Midbrain (tissue), 1 donor: ENCODE measurements at regions not wholly inside any gene's neighbourhood (a gene's known extent, or its start where the extent isn't known, plus 50 kb on each side); places are given as distances from the start of the nearest gene placed in this dataset.

Source experiments
- DNase-seq: peaks from one replicate; lab custom pipeline; 2025; lab: John Stamatoyannopoulos, UW

DNA sequence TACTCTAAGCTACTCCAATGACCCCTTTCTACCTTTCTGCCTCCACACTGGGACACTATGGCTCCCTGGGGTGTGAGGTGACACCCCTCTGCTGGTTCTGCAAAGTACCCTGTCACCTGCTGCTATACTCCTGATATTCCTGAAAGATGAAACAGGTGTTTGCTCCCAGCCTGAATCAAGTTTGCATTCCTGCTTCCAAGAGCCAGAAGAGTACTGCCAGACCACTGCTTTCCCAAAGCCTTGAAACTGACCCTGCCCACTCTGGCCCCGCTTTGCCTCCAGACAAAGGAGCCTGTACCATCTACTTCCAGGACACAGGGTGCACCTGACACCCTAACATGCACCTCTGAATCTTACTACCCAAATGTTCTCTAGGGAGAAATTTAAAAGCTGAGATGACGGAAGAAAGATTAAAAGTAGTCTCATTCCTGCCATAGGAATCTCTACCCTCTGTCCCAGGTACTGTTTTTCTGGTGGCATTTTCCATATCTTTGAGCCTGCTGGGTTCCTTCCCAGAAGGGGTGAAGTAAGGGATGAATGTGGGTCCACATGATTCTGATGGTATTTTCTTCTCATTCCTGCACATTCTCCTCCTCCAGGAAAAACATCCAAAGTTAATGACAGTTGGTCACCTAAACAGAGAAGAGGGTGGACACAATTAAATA is 70.3 kb upstream of the DUSP10 start:
- DNase-seq: no peak

DNA sequence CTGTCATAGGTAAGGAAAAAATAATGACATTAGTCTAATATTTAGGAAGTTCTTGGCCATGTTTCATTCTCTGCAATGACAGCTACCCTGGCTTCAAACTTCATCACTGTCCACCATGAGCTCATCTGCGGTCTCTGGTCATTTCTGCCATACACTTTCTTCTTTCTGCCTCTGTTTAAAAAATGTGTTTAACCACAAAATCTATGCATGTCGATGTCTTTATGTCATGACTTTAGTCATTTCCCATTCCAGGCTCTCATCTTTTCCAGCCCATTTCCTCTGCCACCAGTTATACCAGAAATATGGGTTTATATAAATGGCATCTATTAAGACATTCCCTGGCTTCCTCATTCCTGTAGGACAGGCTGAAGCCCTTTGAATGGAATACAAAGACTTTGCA is 68.5 kb upstream of the DUSP10 start:
- DNase-seq: no peak

DNA sequence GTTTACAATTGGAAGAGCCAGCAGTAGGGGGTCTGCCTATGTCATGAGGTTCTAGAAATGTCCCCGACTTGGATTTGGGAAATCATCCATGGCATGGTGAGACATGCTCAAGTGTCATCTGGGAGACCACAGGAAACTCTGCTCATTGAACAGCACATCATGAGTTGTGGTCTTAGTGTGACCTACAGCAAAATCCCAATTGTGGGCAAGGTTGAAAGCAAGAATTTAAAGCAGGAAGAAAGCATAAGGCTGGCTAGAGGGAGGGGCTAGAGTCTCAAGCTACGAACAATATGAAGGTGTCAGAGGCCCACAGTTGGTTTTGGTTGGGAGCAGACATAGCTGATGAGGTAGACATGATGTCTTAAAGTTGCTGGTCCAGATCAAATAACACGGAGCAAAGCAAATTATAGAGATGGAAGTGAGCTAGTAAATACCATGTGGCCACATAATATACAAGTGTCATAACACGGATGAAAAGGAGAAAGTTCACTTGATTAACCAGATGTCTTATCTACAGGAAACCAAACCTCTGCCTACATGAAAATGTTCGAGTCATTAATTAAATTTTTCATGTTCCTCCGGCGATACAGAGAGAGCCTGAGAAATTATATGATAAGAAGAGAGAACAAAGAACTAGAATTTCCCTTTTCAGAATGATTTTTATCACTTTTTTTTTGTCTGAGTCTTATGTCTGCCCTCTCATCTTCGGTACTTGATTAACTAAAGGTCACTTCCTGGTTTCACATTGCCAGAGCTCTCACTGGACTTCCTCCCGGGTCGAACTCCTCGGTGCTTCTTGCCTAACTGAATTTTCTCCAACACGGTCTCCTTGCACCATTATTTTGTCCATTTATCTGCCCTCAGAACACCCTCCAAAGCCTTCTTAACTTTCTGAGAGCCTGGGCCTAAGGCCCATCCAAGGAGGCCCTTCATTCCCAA is 67.5 kb upstream of the DUSP10 start:
- no peak for DNase-seq

DNA sequence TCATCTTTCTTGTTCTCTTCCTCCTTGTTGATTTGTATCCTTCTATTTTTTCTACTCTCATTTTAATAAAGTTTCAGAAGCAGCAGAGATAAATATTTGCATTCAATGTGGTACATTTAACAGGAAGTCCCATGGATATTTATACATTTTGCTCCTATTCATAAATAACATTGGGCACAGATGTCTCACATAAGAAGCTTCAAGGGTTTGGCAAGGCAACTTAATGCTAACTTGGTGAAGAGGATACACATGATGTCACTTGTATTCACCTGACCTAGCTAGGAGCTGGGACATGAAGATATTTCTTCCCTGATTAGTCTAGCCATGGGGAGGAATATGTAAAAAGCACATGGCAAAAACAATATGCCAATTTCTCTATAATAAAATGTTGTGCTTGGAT is 65.1 kb upstream of the DUSP10 start:
- DNase-seq: no peak

DNA sequence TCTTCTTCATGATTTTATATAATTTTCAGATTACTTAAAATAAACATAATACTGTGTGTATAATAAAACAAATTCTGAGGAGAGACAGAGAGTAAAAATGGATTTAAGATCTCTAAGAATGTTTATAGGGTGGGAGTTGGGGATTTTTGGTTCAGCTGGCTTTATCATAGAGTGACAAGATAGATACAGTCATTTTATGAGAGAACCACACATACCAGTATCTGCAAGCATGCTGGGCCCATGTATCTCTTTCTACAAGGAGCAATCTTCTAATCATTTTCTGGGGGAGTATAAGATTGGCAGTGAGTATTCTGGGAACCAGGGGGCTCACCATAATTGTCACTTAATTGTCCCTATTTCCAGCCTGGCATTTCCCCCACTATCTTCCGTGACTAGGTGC is 64.3 kb upstream of the DUSP10 start:
- no peak for DNase-seq

DNA sequence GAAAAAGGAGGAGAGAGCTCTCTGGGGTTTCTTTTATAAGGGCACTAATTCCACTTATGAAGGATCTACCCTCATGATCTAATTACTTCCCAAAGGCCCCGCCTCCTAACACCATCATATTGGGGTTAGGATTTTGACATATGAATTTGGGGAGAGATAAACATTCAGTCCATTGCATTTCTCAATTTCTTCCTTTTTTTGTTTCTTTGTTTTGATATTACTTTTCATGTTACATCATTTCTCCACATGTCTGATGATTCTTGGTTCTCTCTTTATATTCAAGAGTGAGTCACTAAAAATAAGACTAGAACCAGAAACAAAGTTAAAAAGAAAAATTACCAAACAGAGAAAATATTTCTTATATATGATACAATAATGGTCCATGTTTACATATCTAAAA is 63.2 kb upstream of the DUSP10 start:
- DNase-seq: no peak

DNA sequence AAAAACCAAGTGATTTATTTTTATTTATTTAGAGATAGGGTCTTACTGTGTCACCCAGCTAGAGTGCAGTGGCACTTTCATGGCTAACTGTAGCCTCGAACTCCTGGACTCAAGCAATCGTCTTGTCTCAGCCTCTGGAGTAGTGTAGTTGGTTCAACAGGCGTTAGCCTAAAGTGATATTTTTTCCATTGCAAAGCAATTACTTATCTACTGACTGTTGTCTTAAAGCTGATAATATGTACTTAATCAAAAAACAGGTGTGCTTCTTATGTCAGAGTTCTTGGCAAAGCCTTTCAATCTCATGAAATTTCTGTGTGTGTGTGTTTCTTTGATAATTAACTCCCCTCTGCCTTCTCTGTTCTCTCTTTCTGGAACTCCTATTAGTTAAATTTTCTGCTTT is 62.4 kb upstream of the DUSP10 start:
- DNase-seq: no peak

DNA sequence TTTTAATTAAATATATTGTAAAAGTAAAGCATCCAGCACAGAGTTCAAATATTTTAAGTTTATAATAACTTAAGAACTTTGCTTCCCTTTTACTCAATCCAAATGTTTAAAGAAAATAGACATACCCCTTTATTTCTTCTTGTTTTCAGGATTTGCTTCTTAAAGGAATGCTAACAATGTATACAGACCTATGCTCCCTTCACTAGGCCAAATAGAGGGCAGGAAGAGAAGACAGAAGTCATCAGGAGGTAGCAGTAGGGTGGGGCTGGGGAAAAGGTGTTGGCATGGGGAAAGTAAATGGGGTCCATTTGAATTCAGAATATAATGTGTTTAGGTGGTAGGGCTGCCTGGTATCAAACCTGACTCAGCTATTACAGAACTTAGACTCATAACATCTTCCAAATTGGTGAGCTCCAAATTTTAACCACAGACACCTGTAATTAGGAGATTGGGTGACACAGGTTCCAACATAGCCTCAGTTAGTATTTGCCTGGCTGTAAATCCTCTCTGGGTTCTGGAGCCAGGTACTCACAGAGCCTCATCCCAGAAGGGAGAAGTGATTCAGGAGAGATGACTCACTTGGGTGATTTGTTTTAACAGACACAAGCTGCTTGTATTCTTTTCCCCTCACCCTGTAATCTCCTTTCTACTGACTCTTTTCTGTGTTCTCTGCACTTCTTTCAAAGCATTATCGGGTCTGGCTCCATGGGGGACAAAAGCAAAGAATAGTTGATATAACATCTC is 60.1 kb upstream of the DUSP10 start:
- DNase-seq: no peak

DNA sequence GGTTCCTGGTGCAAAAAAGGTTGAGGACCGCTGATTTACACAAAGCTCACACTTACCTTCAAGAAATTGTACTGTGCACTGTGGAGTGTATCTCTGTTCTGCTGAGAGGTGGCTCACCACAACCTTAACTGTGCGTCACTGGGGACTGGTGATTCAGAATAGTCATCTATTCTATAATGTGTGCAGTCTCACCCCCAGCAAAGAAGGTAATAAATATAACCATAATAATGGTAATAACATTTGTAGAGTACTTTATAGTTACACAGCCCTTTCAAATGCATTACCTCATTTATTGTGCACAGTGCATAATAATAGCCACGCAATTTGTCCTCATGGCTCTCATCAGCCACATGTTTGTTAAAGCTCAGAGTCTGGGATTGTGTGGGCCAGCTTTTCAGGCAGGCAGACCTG is 59.4 kb upstream of the DUSP10 start:
- no peak for DNase-seq

DNA sequence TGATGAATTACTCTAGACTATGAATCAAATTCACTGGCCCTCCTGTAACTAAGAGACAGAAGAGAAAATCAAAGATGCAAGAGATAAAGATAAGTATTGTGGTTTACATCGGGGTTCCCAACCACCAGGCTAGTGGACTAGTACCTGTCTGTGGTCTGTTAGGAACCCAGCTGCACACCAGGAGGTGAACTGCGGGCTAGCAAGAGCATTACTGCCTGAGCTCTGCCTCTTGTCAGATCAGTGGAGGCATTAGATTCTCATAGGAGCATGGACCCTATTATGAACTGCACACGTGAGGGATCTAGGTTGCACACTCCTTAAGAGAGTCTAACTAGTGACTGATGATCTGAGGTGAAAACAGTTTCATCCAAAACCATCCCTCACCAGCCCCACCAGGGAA is 58.9 kb upstream of the DUSP10 start:
- no peak for DNase-seq

DNA sequence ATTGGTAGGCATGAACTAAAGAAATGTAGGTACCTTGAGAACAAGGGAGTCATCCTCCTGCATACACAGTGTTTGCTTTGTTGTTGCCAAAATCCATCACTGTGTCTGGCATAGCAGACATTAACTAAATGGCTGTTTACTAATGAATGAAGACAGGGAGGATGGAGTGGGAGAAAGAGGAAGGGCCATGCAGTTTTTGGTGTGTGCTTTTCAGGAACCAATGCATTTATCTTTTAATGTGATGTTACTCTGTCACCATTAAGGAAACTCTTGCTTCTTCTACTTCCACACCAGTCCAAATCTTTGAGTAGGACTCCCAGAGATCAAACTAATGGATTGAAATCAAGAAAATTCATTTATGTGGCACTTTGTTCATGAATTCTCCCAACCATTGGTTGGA is 55.6 kb upstream of the DUSP10 start:
- DNase-seq: no peak

DNA sequence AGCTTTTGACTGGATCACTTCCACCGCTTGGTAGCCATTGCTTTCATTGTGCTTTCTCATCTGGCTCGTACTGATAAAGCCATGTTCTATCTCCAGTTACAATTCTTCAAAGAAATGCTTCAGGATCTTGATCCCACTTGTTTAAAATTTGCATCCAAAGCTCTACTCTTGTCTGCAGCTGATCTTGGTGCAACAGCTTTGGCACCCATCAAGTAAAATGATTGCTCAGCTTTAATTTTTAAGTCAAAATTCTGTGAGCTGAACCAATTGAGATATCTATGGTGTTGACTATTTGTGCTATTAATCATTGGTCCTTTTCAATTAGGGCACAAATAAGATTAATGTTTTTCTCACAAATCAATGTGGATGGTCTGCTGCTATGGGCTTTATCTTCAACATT is 54.8 kb upstream of the DUSP10 start:
- DNase-seq: no peak

DNA sequence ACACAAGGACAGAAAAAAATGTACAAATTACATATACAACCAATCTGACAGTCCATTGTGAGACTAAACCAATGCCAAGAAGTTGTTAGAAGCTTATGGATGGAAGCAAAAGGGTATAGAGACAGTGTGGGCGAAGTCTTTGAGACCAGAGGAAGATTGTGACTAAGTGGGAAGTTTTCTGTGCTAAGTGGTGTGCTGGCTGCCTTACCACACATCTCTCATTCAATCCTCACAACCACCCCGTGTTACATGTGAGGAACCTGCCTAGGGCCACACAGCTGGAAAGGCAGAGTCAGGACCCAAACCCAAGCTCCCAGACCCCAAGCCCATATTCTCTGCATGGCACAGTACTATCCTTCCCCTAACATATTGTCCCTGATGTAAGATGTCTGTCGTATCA is 53.5 kb upstream of the DUSP10 start:
- no peak for DNase-seq

DNA sequence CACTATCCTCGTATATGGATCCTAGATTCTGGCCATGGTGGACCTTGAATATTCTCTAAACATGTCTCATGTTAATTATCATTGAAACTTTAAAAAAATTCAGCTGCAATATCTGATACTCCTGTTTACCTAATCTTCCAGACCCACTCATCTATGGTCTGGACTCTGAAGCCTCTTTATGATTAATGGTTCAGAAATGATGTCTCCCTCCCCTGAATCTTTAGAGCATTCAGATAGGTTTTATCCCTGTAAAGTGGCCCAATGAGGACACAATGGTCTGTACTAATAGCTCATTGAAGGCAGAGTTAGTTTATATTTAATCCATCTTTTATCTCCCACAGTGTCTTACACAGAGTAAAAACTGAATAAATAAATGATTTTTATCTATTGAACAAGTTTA is 53.0 kb upstream of the DUSP10 start:
- DNase-seq: no peak

DNA sequence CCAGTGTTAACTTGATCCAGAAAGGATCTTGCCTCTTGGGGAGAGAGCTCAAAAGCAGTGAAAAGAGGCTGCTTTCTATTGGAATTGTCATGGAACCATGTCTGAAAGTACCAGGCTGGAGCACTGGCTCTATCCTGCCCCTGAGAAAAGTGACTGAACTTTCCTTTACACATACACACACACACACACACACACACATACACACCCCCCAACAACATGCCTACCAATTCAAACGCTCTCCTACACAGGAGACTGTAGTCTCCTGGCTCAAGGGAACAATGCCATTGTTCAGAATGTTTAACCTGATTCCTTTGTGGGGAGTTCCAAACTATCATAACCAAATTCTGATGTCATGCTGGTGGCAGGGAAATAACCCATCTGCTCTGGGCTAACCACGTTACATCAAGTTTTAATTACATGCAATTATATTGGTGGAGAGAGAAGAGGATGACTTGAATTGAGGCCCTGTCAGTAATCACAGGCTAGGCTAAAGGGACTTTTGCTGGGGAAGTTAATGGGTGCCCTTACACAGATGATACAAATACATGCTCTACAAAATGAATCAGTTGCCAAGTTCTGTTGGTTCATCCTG is 52.3 kb upstream of the DUSP10 start:
- no peak for DNase-seq

DNA sequence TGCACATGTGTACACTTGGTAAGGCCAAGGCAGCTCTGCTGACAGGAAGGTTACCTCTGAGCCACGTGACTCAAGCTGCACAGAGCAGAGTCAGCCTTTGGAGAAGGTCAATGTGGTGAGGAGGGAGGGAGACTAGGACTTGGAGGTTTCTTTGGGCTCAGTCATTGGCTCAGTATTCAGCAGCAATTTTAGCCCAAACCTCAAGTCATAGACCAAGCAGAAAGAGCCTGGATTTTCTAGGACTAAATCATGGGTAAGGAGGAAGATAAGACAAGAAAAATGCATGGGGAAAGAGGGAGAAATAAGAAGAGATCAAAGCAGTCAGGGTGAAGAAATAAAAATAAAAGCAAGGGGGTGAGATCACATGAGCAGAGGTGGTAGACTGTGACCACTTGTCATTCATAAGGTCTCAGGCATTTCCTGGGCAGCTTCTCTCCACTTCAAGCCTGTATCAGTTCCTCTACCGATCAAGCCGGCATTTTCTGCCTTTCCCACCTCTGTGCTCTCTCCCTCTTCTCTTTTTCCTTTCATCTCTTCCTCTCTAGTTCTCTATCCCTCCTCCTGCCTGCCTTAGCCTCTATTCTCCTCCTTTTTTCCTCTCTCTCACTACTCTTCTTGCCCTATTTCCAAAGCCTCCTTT is 51.7 kb upstream of the DUSP10 start:
- DNase-seq: no peak

DNA sequence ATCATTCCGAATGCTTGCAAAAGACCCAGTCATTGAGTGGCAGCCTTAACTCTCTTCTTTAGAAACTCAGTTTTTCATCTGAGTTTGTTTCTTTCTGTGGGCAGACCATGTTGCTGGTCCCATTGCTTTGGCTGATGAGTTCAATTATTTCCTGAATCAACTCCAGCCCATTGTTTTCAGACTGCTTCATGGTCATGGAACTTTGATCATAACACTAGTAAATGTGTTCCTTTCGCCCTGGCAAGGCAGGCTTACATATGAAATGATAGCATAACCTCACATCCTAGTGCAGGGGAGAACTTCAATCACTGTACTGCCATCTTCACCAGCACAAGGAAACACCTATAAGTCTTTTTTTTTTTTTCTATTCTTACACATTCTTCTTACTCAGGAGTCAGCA is 50.0 kb upstream of the DUSP10 start:
- no peak for DNase-seq
